GM21515 (cell line): ENCODE measurements at regions not wholly inside any gene's neighbourhood (a gene's known extent, or its start where the extent isn't known, plus 50 kb on each side); places are given as distances from the start of the nearest gene placed in this dataset.
"Not testable (repeated sequence)": the region's sequence is repeated elsewhere in the genome, so short reads cannot be mapped to it uniquely, and the experiment has no call there.

Source experiments
- ATAC-seq: cut with Tn5 transposase; IDR thresholded peaks from one replicate; pipeline ENCODE4 v1.9.1; 2021; ENCODE audit not compliant: unreplicated experiment

- no peak for ATAC-seq
Measured at GRCh38 chr5:108590799-108591198, 156.9 kb upstream of the FER start.

GRCh38 chr5:108588323-108588722 lies 159.4 kb upstream of the FER start:
- no peak for ATAC-seq

GRCh38 chr5:108587821-108588220 lies 159.9 kb upstream of the FER start:
- no peak for ATAC-seq

GRCh38 chr5:108581026-108581425 lies 166.7 kb upstream of the FER start:
- ATAC-seq, result no peak

GRCh38 chr5:108579236-108579635 lies 168.5 kb upstream of the FER start:
- no peak for ATAC-seq

- no peak for ATAC-seq
Measured at GRCh38 chr5:108578791-108579190, 168.9 kb upstream of the FER start.

- no peak for ATAC-seq
Measured at GRCh38 chr5:108567429-108567828, 180.3 kb upstream of the FER start.

GRCh38 chr5:108564441-108564840 lies 182.5 kb upstream of the FBXL17 start:
- ATAC-seq, result no peak

- ATAC-seq, result no peak
Measured at GRCh38 chr5:108562205-108562454, 180.2 kb upstream of the FBXL17 start.

GRCh38 chr5:108561416-108562204 lies 179.7 kb upstream of the FBXL17 start:
- no peak for ATAC-seq

- no peak for ATAC-seq
Measured at GRCh38 chr5:108560581-108560980, 178.7 kb upstream of the FBXL17 start.

GRCh38 chr5:108560166-108560565 lies 178.3 kb upstream of the FBXL17 start:
- no peak for ATAC-seq

GRCh38 chr5:108558840-108559239 lies 176.9 kb upstream of the FBXL17 start:
- not testable (repeated sequence) for ATAC-seq

- ATAC-seq, result not testable (repeated sequence)
Measured at GRCh38 chr5:108558142-108558541, 176.2 kb upstream of the FBXL17 start.

GRCh38 chr5:108557686-108558085 lies 175.8 kb upstream of the FBXL17 start:
- ATAC-seq, result no peak

- no peak for ATAC-seq
Measured at GRCh38 chr5:108556441-108557145, 174.7 kb upstream of the FBXL17 start.

- ATAC-seq, result no peak
Measured at GRCh38 chr5:108548684-108549596, 167.0 kb upstream of the FBXL17 start.

- ATAC-seq, result no peak
Measured at GRCh38 chr5:108546939-108547338, 165.0 kb upstream of the FBXL17 start.

GRCh38 chr5:108545301-108545700 lies 163.4 kb upstream of the FBXL17 start:
- no peak for ATAC-seq

- ATAC-seq, result peak; percentile 57
Measured at GRCh38 chr5:108543486-108543885, 161.6 kb upstream of the FBXL17 start.

- ATAC-seq, result peak; percentile 71
Measured at GRCh38 chr5:108541836-108542235, 159.9 kb upstream of the FBXL17 start.

- no peak for ATAC-seq
Measured at GRCh38 chr5:108536321-108536720, 154.4 kb upstream of the FBXL17 start.
